Activated CD4-positive, alpha-beta T cell treated with anti-CD3 and anti-CD28 coated beads, Interleukin-2, amount 50 U/mL, for 4 hours (primary cell): ENCODE measurements at regions not wholly inside any gene's neighbourhood (a gene's known extent, or its start where the extent isn't known, plus 50 kb on each side); places are given as distances from the start of the nearest gene placed in this dataset.
"Not testable (repeated sequence)": the region's sequence is repeated elsewhere in the genome, so short reads cannot be mapped to it uniquely, and the experiment has no call there.

Experiments used
- DNase-seq, 2 experiments: peaks; one replicate each; pipeline ENCODE4 v3.0.0-alpha.2; 2020

- no peak for DNase-seq
These were observed 79.1 kb downstream of the CTH start for GRCh38 chr1:70490153-70490552.

- no peak for DNase-seq
These were observed 84.3 kb downstream of the CTH start for GRCh38 chr1:70495370-70495769.

DNA sequence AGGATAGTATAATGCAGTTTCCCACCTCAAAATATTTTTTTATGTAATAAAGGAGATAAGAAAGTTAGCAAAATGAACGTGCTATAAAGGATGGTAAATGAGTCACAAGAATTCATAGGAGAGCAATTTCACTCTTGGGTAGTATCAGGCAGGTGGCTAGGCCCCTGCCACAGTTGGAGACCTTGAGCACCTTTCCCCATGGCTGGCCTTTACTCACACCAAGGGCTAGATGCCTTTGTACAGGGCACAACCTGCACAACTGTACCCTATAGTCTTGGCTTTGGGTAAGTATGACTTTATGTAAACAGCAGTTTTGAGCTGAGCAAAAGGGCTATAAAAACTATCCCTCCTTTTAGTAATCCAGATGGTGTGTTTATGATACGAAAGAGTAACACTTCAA lies 85.1 kb downstream of the CTH start:
- DNase-seq = no peak

- DNase-seq = no peak
These were observed 86.1 kb downstream of the CTH start for GRCh38 chr1:70497152-70497551.

- DNase-seq = no peak
These were observed 87.6 kb downstream of the CTH start for GRCh38 chr1:70498666-70499065.

GRCh38 chr1:70499695-70500094 lies 88.6 kb downstream of the CTH start:
- no peak for DNase-seq

GRCh38 chr1:70503358-70503757 lies 92.3 kb downstream of the CTH start:
- no peak for DNase-seq

DNA sequence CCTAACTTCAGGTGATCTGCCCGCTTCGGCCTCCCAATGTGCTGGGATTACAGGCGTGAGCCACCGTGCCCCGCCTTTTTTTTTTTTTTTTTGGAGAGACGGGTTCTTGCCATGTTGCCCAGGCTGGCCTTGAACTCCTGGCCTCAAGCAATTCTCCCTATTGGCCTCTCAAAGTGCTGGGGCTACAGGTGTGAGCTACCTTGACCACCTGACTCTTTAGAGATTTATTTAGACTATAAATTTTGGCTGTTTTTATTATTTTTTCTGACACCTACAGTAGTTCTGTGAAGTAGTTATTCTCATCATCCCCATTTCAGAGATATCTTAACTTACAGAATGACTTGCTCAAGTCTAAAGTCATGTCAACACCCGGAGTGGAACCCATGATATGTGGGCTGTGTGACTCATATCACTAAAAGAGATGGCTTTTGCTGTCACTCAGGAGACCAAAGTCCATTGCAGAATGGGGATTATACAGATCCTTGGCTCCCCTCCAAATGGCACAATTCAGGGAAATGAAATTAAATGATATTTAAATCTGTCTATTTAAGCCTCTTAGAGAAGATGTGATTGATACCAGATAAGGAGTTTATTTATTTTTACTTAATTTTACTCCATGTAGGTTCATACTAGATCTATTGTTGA lies 93.2 kb downstream of the CTH start:
- DNase-seq = no peak

DNA sequence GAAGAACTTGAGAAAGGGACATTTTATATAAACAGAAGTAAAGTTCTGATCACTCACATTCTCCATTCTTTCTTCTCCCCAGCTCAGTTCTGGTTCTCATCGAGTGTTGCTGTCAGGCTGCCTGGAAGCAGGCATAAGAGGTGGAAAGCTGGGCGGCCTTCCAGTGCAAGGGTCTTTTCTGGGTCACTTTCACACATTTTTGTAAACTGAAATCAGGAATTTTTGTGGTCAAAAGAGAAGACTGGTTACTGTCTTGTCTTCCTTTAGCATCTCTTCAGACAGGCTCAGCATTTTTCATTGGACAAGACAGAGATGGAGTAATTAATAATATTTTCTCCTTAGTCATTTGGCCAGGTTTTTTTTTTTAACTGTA lies 93.7 kb downstream of the CTH start:
- no peak for DNase-seq

DNA sequence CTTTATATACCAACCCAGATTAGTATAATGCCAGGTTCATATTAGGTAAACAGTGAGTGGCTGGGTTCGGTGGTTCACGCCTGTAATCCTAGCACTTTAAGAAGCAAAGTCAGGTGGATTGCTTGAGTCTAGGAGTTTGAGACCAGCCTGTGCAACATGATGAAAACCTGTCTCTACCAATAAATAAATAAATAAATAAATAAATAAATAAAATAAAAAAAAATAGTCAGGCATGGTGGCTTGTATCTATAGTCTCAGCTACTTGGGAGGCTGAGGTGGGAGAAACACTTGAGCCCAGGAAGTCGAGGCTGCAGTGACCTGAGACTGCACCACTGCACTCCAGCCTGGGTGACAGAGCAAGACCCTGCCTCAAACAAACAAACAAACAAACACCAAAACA lies 96.9 kb downstream of the CTH start:
- DNase-seq = not testable (repeated sequence)

DNA sequence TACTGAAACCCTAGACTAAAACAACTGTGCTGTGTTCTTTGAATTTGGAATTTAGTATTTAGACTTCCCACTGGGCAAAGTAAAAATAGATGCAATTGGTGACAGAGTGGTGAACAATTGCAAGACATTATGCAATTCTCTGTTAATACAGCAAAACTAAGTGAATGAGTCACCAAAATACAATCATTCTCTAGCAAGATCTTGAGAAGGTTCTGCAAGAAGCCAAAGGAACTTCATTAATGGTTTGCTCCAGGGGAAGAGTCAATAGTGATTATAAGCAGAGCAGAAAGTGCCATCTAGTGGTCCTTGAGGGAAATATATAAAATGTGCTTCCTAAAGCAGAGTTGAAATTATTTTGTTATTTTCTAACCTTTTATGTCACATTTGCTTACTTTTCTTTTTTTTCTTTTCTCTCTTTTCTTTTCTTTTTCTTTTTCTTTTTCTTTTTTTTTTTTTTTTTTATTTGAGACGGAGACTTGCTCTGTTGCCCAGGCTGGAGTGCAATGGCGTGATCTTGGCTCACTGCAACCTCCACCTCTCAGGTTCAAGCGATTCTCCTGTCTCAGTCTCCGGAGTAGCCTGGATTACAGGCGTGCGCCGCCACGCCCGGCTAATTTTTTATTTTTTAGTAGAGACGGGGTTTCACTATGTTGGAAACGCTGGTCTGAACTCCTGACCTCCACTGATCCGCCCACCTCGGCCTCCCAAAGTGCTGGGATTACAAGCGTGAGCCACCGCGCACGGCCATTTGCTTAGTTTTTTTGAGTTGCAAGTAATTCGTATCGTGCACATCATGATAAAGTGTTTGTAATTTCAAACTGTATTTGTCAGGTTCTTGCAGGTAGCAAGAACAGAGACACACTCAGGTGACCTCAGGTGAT lies 99.2 kb downstream of the CTH start:
- DNase-seq = no peak

DNA sequence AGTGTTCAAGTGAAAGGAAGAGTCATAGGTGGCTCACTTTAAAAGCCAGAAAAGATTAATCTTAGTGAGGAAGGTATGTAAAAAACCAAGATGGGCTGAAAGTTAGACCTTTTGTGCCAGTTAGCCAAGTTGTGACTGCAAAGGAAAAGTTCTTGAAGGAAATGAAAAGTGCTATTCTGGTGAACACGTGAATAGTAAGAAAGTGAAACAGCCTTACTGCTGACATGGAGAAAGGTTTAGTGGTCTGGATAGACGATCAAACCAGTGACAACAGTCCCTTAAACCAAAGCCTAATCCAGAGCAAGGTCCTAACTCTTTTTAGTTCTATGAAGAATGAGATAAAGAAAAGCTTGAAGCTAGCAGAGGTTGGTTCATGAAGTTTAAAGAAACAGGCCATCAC lies 106.4 kb downstream of the CTH start:
- no peak for DNase-seq

- DNase-seq = no peak
These were observed 107.0 kb downstream of the CTH start for GRCh38 chr1:70518106-70518505.

DNA sequence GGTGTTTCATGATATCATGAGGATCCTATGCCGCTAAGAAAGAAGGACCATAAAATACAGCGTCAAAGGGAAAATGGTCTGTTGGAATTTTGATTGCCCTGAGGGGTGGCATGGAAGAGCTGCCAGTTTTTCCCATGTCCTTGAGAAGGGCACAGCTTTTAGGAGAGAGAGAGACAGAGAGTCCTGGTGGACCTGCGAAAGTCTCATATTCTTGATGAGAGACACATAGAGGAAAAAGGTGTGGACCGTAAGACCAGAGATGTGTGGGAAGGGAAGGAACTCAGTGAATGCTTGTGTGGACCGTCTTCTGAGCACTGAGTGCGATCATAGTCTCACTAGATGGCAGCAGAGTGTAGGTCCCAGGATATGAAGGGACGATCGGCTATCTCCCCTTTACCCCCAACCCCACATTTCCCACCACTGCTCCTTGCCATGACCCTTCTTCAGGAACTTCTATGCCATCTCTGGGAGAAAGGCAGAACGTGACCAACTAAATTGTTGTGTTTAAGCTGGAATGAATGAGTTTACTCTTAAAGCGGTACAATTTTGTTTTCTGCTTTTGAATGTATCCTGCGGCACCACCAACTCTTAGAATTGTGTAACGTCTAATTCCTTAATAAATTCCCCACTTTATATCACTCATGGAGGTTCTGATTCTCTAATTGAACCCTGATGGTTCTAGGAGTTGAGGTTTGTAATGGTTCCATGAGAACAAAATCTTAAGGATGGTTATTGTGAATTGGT lies 117.7 kb downstream of the CTH start:
- no peak for DNase-seq

GRCh38 chr1:70536708-70537366 lies 125.8 kb downstream of the CTH start:
- DNase-seq = no peak

- no peak for DNase-seq
These were observed 126.7 kb downstream of the CTH start for GRCh38 chr1:70537788-70538187.

DNA sequence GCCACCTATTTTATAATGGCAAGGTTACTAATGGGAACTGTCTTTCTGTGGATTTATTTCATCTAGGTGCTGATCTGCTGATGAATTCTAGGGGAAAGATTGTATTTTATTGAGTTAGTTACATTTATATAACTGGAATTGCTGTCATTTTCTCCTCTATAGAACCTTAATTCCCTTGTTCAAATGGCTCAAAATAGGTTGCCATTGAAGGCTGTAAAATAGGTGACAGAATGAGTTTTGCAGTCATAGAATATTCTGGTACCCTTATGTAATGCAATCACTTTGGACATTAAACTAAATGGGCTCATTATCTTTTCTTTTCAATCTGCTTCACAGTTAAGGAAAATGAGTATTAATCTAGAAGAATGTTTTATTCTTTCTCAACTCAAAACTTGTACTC lies 131.0 kb downstream of the CTH start:
- DNase-seq = no peak

GRCh38 chr1:70542856-70543255 lies 131.8 kb downstream of the CTH start:
- no peak for DNase-seq

GRCh38 chr1:70546726-70547125 lies 135.7 kb downstream of the CTH start:
- no peak for DNase-seq

DNA sequence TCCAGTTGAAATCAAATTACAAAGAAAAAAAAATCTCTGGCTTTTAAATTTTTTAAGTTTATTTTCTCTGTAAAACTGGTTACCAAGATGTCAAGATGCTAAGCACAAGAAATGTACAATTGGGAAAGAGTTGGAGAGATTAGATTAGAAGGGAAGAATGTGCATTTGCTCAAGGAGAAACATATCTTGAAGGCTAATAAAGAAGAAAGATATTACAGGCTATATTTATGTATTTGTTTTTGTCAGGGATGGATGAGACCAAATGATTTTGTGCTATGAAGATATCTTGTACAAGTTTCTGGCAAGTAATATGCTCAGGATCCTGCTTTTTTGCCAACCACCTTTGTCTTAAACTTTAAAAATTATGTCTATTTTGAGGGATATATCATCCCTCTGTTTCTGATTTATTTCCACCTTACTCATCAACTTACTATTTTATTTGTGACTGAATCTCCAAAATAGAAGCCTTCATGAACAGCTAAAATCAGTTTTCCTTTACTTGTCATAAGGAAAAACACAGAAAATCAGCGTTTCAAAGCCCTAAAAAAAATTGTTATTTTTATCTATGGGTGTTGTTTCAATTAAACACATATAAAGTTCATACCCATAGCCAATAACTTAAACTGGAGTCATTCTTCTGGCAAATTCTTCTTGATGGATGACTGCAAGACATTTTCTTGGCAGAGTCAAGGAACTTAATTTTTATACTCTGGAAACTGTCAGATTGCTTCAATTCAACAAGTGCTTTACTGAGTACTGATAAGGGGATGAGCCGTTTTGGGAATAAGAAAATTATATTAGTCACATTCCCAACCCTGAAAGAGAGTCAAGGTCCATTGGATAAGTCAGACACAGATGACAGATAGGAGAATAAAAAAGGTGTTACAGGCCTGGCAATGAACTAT lies 141.8 kb downstream of the CTH start:
- no peak for DNase-seq

GRCh38 chr1:70553567-70553956 lies 142.5 kb downstream of the CTH start:
- DNase-seq = no peak

DNA sequence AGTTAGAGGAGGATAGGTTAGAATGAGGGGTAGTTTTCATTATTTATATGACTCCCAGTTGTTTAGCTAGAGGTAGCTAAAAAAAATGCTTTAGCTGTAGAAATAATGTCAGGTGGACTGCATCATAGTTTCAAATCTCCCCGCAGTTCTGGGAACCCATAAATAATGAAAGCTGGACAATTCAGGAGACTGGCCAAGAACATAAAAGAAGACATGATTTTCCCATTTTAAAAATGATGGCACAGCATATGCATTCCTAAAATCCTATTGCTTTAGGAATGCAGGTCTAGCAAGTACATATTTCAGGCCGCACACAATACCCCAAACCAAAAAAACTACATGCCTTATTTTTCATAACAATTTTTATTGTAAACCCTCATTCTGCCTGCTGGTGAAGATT lies 143.3 kb downstream of the CTH start:
- no peak for DNase-seq
